Retinal pigment epithelial cell (primary cell): ENCODE measurements at regions not wholly inside any gene's neighbourhood (a gene's known extent, or its start where the extent isn't known, plus 50 kb on each side); places are given as distances from the start of the nearest gene placed in this dataset.
A peak's percentile ranks its signal among the peaks of the same experiment; 100 is the strongest.

Experiments
- DNase-seq: peaks from one replicate; pipeline ENCODE4 v3.0.0-alpha.2; 2010; ENCODE audit warnings: low read depth
- H3K4me3 ChIP-seq: 2 replicates; pipeline ENCODE4 v1.5.1; 2011; ENCODE audit warnings: mild to moderate bottlenecking, low read length, control low read depth, moderate library complexity
- CTCF ChIP-seq: conservative IDR thresholded peaks from 2 replicates; pipeline ENCODE4 v1.5.1; 2011; ENCODE audit warnings: low read depth, low read length, control low read depth, inconsistent platforms

GRCh38 chr9:96067004-96067403 is 191.5 kb downstream of the ERCC6L2 start:
- no peak for DNase-seq
- no peak overlapping the region for H3K4me3 ChIP-seq
- TF ChIP-seq CTCF, result no peak

GRCh38 chr9:96065482-96066251 is 190.2 kb downstream of the ERCC6L2 start:
- H3K4me3 ChIP-seq, result no peak overlapping the region
- no peak for TF ChIP-seq CTCF
- no peak for DNase-seq

- no peak for DNase-seq
- no peak for TF ChIP-seq CTCF
These were observed 189.5 kb downstream of the ERCC6L2 start for GRCh38 chr9:96064826-96065481.

GRCh38 chr9:96062854-96063253 is 187.4 kb downstream of the ERCC6L2 start:
- DNase-seq, result no peak
- no peak overlapping the region for H3K4me3 ChIP-seq
- no peak for TF ChIP-seq CTCF

More at GRCh38 chr9:96064826-96065481, 189.5 kb downstream of the ERCC6L2 start:
- no peak overlapping the region for H3K4me3 ChIP-seq

- H3K4me3 ChIP-seq, result no peak overlapping the region
- TF ChIP-seq CTCF, result no peak
- DNase-seq, result no peak
These were observed 186.5 kb downstream of the ERCC6L2 start for GRCh38 chr9:96062031-96062430.

GRCh38 chr9:96061293-96061987 is 185.9 kb downstream of the ERCC6L2 start:
- DNase-seq, result no peak
- peak; percentile 71 for TF ChIP-seq CTCF
- H3K4me3 ChIP-seq, result no peak overlapping the region
